Caco-2 (cell line): ENCODE measurements at regions not wholly inside any gene's neighbourhood (a gene's known extent, or its start where the extent isn't known, plus 50 kb on each side); places are given as distances from the start of the nearest gene placed in this dataset.

ENCODE experiments used
- BruUV-seq: library from RNA; stranded (reverse); fragments of 400-500 nt; replicated peaks from 2 replicates; lab custom pipeline; 2021; lab: Mats Ljungman, UMichigan
- CTCF ChIA-PET: fragments of 300-600 bp; sonication (Branson Sonifier 250); formaldehyde crosslinking; loops from one replicate; lab custom pipeline; 2022; ENCODE audit warnings: antibody characterized with exemption; lab: Charles Lee
- POLR2A ChIA-PET: fragments of 300-600 bp; sonication (Branson Sonifier 250); formaldehyde crosslinking; loops from one replicate; lab custom pipeline; 2022; ENCODE audit warnings: antibody characterized with exemption; lab: Charles Lee
- DNase-seq, 2 experiments: peaks; one replicate each; pipeline versions ENCODE4 v3.0.0 to v3.0.0-alpha.2; 2020 to 2022
- H3K27me3 ChIP-seq: replicated peaks from 2 replicates; pipeline ENCODE4 v1.6.0; 2011; ENCODE audit warnings: low read length; ENCODE audit not compliant: control insufficient read depth, insufficient read depth
- H3K36me3 ChIP-seq: 2 replicates; pipeline ENCODE4 v1.5.1; 2011; ENCODE audit warnings: low read length; ENCODE audit not compliant: control insufficient read depth, insufficient read depth
- H3K4me1 ChIP-seq: fragments of 250-450 bp; sonication (Bioruptor Pico); 2 replicates; pipeline ENCODE4 v1.5.1; 2020; ENCODE audit warnings: mild to moderate bottlenecking
- H3K4me3 ChIP-seq: 2 replicates; pipeline ENCODE4 v1.5.1; 2011; ENCODE audit warnings: low read depth, mild to moderate bottlenecking, control low read depth, low read length
- H3K9me3 ChIP-seq: fragments of 250-450 bp; sonication (Bioruptor Pico); 2 replicates; pipeline ENCODE4 v1.5.1; 2020; ENCODE audit warnings: mild to moderate bottlenecking, moderate library complexity
- H3K27ac Mint-ChIP-seq: one replicate; pipeline ENCODE4 v1.8.0; 2022; ENCODE audit warnings: mixed read lengths; ENCODE audit not compliant: unreplicated experiment
- H3K27me3 Mint-ChIP-seq: one replicate; pipeline ENCODE4 v1.8.0; 2022; ENCODE audit warnings: mixed read lengths; ENCODE audit not compliant: insufficient read depth, unreplicated experiment
- H3K36me3 Mint-ChIP-seq: one replicate; pipeline ENCODE4 v1.8.0; 2022; ENCODE audit warnings: mild to moderate bottlenecking, mixed read lengths; ENCODE audit not compliant: insufficient read depth, unreplicated experiment
- H3K4me1 Mint-ChIP-seq: one replicate; pipeline ENCODE4 v1.8.0; 2022; ENCODE audit warnings: low read depth, mixed read lengths; ENCODE audit not compliant: unreplicated experiment
- H3K4me3 Mint-ChIP-seq: one replicate; pipeline ENCODE4 v1.8.0; 2022; ENCODE audit warnings: mild to moderate bottlenecking, moderate library complexity, mixed read lengths; ENCODE audit not compliant: unreplicated experiment
- H3K9me3 Mint-ChIP-seq: one replicate; pipeline ENCODE4 v1.8.0; 2022; ENCODE audit warnings: mixed read lengths; ENCODE audit not compliant: unreplicated experiment
- CTCF ChIP-seq, 2 experiments: fragments of 200-600 bp in 1 of 2; IDR thresholded peaks; 1 replicate in 1 of 2; 2 replicates in 1 of 2; pipeline versions ENCODE4 v1.5.1 to v1.8.0; 2011 to 2022; ENCODE audit warnings: antibody characterized with exemption in 1 of 2, control low read depth in 1 of 2, inconsistent platforms in 1 of 2, low read depth in 1 of 2, low read length in 1 of 2, mild to moderate bottlenecking in 1 of 2, moderate library complexity in 1 of 2; ENCODE audit not compliant: insufficient read depth in 1 of 2, severe bottlenecking in 1 of 2, unreplicated experiment in 1 of 2
- intact Hi-C: fragments of 100-400 bp; cut with micrococcal nuclease; formaldehyde crosslinking; loops from one replicate; pipeline ENCODE4 v1.10.0; 2022; ENCODE audit not compliant: unreplicated experiment

GRCh38 chr1:22279735-22280134 lies 136.8 kb upstream of the WNT4 start:
- Histone ChIP-seq H3K9me3 (no peaks in the 10 kb centered on the region), H3K4me1 (peaks cover 11% of the 10 kb centered on the region), H3K4me3 (no peak overlapping the region), H3K36me3 (no peaks in the 10 kb centered on the region), H3K27me3 (no peaks in the 10 kb centered on the region)
- Mint-ChIP-seq H3K27me3 (no peaks in the 10 kb centered on the region), H3K27ac (no peak overlapping the region), H3K4me3 (no peak overlapping the region), H3K4me1 (peaks cover 12% of the 10 kb centered on the region), H3K9me3 (peaks cover 15% of the 10 kb centered on the region), H3K36me3 (no peaks in the 10 kb centered on the region)
- intact Hi-C loops: loop anchor here (5.0 kb wide), 3 partner anchors 52 to 147 kb away; no protein-coding TSS in a partner anchor
- DNase-seq: no peak
- BruUV-seq: no TSS peak
- ChIA-PET POLR2A (interaction anchor here (0.6 kb wide), 1 partner anchor 1023 kb away, joined by 3 read pairs; no protein-coding TSS in a partner anchor), CTCF (no interaction called here)
- TF ChIP-seq CTCF (IDR thresholded peaks at IDR 0.05; ENCODE audit: insufficient read depth in 1 of 2, low read depth in 1 of 2, low read length in 1 of 2, severe bottlenecking in 1 of 2, unreplicated experiment in 1 of 2): no peak

GRCh38 chr1:22280526-22280925 lies 137.6 kb upstream of the WNT4 start:
- Mint-ChIP-seq H3K36me3 (no peaks in the 10 kb centered on the region), H3K9me3 (peaks cover 15% of the 10 kb centered on the region), H3K4me1 (peaks cover 4% of the 10 kb centered on the region), H3K4me3 (no peak overlapping the region), H3K27me3 (no peaks in the 10 kb centered on the region), H3K27ac (no peak overlapping the region)
- intact Hi-C loops: no loop called here
- ChIA-PET CTCF (no interaction called here), POLR2A (no interaction called here)
- no peaks in the 10 kb centered on the region for H3K9me3 ChIP-seq
- no peak overlapping the region for H3K4me3 ChIP-seq
- BruUV-seq: no TSS peak
- DNase-seq: no peak
- H3K4me1 ChIP-seq: peaks cover 3% of the 10 kb centered on the region
- H3K36me3 ChIP-seq: no peaks in the 10 kb centered on the region
- no peak for TF ChIP-seq CTCF (IDR thresholded peaks at IDR 0.05; ENCODE audit: insufficient read depth in 1 of 2, low read depth in 1 of 2, low read length in 1 of 2, severe bottlenecking in 1 of 2, unreplicated experiment in 1 of 2)
- no peaks in the 10 kb centered on the region for H3K27me3 ChIP-seq

GRCh38 chr1:22281521-22282363 lies 138.8 kb upstream of the WNT4 start:
- DNase-seq: no peak
- H3K27me3 Mint-ChIP-seq: no peaks in the 10 kb centered on the region
- no peak for TF ChIP-seq CTCF (IDR thresholded peaks at IDR 0.05; ENCODE audit: insufficient read depth in 1 of 2, low read depth in 1 of 2, low read length in 1 of 2, severe bottlenecking in 1 of 2, unreplicated experiment in 1 of 2)
- CTCF ChIA-PET: no interaction called here
- no TSS peak for BruUV-seq
- Histone ChIP-seq H3K4me3 (no peak overlapping the region), H3K4me1 (no peaks in the 10 kb centered on the region), H3K36me3 (no peaks in the 10 kb centered on the region), H3K9me3 (no peaks in the 10 kb centered on the region), H3K27me3 (no peaks in the 10 kb centered on the region)
- intact Hi-C loops: no loop called here
- no peak overlapping the region for H3K4me3 Mint-ChIP-seq
- no peaks in the 10 kb centered on the region for H3K4me1 Mint-ChIP-seq
- peaks cover 15% of the 10 kb centered on the region for H3K9me3 Mint-ChIP-seq
- POLR2A ChIA-PET: no interaction called here
- no peaks in the 10 kb centered on the region for H3K36me3 Mint-ChIP-seq
- H3K27ac Mint-ChIP-seq: no peak overlapping the region
